Left lung (tissue), 4 donors: ENCODE measurements at regions not wholly inside any gene's neighbourhood (a gene's known extent, or its start where the extent isn't known, plus 50 kb on each side); places are given as distances from the start of the nearest gene placed in this dataset.
"Not testable (repeated sequence)": the region's sequence is repeated elsewhere in the genome, so short reads cannot be mapped to it uniquely, and the experiment has no call there.

Experiments used
- ATAC-seq: fragments of 200-7000 bp; cut with Tn5 transposase; one replicate; pipeline ENCODE4 v1.9.1; 2020; ENCODE audit warnings: moderate library complexity
- DNase-seq, 4 donors: peaks; one replicate each; pipeline ENCODE4 v3.0.0-alpha.2; 2013 to 2020
- H3K27ac ChIP-seq, 2 donors: fragments of 200-600 bp; sonication (generic) in 1 of 2; one replicate each; pipeline versions ENCODE4 v1.5.0 to v1.8.0; 2020 to 2021
- H3K27me3 ChIP-seq, 2 donors: fragments of 200-600 bp; sonication (generic) in 1 of 2; one replicate each; pipeline versions ENCODE4 v1.5.0 to v1.8.0; 2020 to 2021
- H3K36me3 ChIP-seq, 2 donors: fragments of 200-600 bp; sonication (generic) in 1 of 2; one replicate each; pipeline versions ENCODE4 v1.5.0 to v1.8.0; 2020 to 2021
- H3K4me1 ChIP-seq, 2 donors: fragments of 200-600 bp; one replicate each; pipeline ENCODE4 v1.8.0; 2021
- H3K4me3 ChIP-seq, 2 donors: fragments of 200-600 bp; sonication (generic) in 1 of 2; one replicate each; pipeline versions ENCODE4 v1.5.0 to v1.8.0; 2020 to 2021; ENCODE audit warnings: mild to moderate bottlenecking in 1 of 2
- H3K9me3 ChIP-seq, 2 donors: fragments of 200-600 bp; sonication (generic) in 1 of 2; one replicate each; pipeline versions ENCODE4 v1.5.0 to v1.8.0; 2020 to 2021
- intact Hi-C, 2 donors: fragments of 100-400 bp; cut with DNase I; formaldehyde crosslinking; loops; one replicate each; pipeline versions ENCODE4 v1.11.2 to v1.14.2; 2022
- TF ChIP-seq, protein P1 (sequence below), 2 donors: fragments of 200-600 bp; sonication (generic) in 1 of 2; IDR thresholded peaks; one replicate each; pipeline versions ENCODE4 v1.5.0 to v1.8.0; 2021; ENCODE audit warnings: antibody characterized with exemption in 2 of 2
- donor health status: DM: no; HTN: yes; CAD: no.
- donor health status: DM: no; HTN: no; CAD: no.

DNA sequence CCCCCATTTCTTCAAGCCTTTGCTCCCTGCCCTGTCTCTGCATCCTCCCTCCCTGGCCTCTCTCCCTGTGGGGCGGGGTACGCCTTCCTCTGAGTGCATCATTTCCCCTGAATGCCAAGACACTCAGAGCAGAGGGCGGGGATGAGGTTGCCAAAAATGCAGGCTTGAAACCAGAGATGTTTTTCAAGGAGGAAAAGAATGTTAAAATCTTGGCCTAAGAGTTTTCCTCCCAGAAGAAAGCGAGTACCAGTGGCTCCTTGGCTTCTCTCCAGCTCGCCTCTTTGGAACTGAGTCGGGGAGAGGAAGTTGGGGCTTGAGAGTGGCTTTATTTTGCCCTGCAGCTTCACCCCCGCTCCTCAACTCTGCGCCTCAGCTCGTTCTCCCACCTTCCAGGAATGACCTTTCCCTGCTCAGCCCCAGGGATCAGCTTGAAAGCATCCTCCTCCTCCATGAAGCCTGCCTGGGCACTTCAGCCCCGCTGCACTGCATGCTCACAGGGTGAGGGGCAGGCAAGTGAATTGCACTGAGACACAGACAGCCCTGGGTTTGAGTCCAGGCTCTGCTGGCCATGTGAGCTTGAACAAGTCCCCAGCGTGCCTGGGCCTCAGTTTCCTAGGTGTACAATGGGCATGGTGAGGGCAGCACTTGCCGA lies 57.5 kb upstream of the SORCS2 start:
- H3K9me3 ChIP-seq = peaks cover 0 to 5% of the 10 kb centered on the region in 2 donors
- intact Hi-C loops = no loop called here
- DNase-seq (peak in 1 of 4 donors; percentile 65), ATAC-seq (peak; percentile 70)
- peaks cover 3 to 4% of the 10 kb centered on the region in 2 donors for H3K4me1 ChIP-seq
- H3K27ac ChIP-seq = no peak overlapping the region
- H3K36me3 ChIP-seq = no peaks in the 10 kb centered on the region
- no peak overlapping the region for H3K4me3 ChIP-seq
- TF ChIP-seq, protein P1, sequence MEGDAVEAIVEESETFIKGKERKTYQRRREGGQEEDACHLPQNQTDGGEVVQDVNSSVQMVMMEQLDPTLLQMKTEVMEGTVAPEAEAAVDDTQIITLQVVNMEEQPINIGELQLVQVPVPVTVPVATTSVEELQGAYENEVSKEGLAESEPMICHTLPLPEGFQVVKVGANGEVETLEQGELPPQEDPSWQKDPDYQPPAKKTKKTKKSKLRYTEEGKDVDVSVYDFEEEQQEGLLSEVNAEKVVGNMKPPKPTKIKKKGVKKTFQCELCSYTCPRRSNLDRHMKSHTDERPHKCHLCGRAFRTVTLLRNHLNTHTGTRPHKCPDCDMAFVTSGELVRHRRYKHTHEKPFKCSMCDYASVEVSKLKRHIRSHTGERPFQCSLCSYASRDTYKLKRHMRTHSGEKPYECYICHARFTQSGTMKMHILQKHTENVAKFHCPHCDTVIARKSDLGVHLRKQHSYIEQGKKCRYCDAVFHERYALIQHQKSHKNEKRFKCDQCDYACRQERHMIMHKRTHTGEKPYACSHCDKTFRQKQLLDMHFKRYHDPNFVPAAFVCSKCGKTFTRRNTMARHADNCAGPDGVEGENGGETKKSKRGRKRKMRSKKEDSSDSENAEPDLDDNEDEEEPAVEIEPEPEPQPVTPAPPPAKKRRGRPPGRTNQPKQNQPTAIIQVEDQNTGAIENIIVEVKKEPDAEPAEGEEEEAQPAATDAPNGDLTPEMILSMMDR (IDR thresholded peaks at IDR 0.05) = no peak
- peaks cover 0 to 10% of the 10 kb centered on the region in 2 donors for H3K27me3 ChIP-seq

DNA sequence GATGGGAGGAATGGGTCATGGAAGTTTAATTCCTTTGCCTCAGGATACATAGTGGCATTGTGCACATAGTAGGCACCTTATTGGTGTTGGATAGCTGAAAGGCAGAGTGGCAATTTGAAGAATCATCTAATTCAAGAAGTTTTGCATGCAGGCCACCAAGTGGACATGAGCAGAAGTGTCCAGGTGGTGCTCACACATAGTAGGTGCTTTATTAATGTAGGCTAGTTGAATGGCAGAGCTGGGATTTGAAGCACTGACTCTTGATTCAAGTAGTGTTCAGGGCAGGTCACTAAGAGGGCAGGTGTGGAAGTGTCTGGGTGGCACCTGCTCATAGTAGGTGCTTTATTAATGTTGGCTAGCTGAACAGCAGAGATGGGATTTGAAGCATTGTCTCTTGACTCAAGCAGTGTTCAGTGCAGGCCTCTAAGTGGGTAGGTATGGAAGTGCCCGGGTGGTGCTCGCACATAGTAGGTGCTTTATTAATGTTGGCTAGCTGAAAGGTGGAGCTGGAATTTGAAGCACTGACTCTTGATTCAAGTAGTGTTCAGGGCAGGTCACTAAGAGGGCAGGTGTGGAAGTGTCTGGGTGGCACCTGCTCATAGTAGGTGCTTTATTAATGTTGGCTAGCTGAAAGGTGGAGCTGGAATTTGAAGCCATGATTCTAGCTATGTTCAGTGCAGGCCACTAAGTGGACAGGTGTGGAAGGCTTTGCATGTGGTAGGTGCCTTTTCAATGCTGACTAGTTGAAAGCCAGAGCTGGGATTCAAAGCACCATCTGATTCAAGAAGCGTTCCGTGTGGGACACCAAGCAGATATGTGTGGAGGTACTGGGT lies 58.3 kb upstream of the SORCS2 start:
- ATAC-seq = peak; percentile 24

DNA sequence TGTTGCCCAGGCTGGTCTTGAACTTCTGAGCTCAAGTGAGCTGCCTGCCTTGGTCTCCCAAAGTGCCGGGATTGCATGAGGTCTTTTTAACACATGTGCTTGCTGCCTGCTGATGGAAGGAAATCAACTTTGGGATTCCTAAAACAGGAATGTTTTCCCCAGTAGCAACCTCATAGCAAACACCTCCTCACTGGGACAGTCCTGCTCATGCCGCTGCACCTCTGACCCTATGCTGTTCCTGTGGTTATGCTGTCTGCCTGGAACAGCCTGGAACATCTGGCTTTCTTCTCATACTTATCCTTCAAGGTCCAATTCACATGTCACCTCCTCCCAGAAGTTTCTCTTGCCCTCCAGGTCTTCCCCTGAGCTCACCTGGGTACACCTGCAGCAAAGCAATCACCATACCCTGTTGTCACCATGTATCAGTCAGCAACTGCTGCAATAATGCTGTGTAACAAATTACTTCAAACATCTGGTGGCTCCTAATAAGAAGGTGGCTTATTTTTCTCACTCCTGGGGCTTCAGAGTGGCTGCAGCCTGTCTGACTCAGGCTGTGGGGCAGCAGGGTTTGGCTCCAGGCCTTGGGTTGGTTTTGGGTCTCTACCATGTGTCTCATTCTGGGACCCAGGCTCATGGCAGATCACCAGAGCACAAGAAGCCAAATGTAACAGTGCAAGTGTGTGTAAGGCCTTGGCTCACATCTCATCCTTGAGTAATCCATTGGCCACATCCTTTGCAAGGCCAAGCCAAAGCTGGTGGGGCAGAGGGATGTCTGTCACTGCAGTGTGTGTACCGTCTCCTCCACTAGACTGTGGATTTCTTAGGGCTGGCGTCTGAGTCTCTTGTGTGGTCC lies 59.4 kb upstream of the SORCS2 start:
- H3K9me3 ChIP-seq = peaks cover 0 to 5% of the 10 kb centered on the region in 2 donors
- intact Hi-C loops = no loop called here
- DNase-seq = no peak
- H3K27me3 ChIP-seq = peaks cover 0 to 9% of the 10 kb centered on the region in 2 donors
- H3K4me1 ChIP-seq = peaks cover 3 to 4% of the 10 kb centered on the region in 2 donors
- no peak overlapping the region for H3K4me3 ChIP-seq
- no peak for ATAC-seq
- TF ChIP-seq, protein P1 (IDR thresholded peaks at IDR 0.05) = no peak
- no peaks in the 10 kb centered on the region for H3K36me3 ChIP-seq
- no peak overlapping the region for H3K27ac ChIP-seq

More for the DNA sequence above, 58.3 kb upstream of the SORCS2 start:
- H3K27ac ChIP-seq, DNase-seq, H3K4me3 ChIP-seq, intact Hi-C loops, H3K36me3 ChIP-seq, H3K4me1 ChIP-seq, H3K9me3 ChIP-seq: not testable (repeated sequence)
- peaks cover 0 to 12% of the 10 kb centered on the region in 2 donors for H3K27me3 ChIP-seq

DNA sequence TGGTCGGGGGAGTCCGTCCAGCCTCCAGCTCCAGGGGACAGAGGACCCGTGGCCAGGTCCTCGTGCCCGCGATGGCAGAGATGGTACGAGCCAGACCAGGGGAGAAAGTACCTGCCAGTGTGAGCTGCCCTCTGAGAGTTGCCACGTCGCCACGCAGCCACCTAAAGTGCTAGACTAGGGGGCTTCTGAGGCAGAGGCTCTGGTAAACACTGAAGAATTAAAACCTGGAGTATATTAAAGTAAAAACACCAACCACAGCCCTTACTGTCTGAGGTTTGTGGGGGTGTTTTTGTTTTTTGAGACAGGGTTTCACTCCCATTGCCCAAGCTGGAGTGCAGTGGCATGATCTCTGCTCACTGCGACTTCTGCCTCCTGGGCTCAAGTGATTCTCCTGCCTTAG lies 60.1 kb upstream of the SORCS2 start:
- Histone ChIP-seq H3K27me3 (peaks cover 0 to 16% of the 10 kb centered on the region in 2 donors), H3K4me1 (peaks cover 3 to 4% of the 10 kb centered on the region in 2 donors), H3K4me3 (no peak overlapping the region), H3K27ac (no peak overlapping the region), H3K36me3 (no peaks in the 10 kb centered on the region), H3K9me3 (peaks cover 0 to 5% of the 10 kb centered on the region in 2 donors)
- intact Hi-C loops = no loop called here
- DNase-seq = no peak
- TF ChIP-seq, protein P1 (IDR thresholded peaks at IDR 0.05) = no peak
- ATAC-seq = no peak

DNA sequence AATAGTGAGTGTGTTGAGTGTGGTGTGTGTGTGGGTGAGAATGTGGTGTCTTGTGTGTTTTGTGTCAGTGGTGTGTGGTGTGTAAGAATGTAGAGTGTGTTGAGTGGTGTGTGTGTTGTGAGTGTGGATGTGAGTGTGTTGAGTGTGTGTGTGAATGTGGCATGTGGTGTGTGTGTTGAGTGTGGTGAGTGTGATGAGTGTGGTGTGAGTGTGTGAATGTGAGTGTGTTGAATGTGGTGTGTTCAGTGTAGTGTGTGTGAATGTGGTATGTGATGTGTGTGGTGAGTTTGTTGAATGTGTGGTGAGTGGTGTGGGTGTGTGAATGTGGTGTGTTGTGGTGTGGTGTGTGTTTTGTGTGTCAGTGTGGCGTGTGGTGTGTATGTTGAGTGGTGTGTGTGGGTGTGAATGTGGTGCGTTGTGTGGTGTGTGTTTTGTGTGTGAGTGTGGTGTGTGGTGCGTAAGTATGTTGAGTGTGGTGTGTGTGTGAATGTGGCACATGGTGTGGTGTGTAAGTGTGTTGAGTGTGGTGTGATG lies 60.8 kb upstream of the SORCS2 start:
- TF ChIP-seq, protein P1 (IDR thresholded peaks at IDR 0.05) = no peak
- Histone ChIP-seq H3K27ac (no peak overlapping the region), H3K27me3 (peaks cover 0 to 18% of the 10 kb centered on the region in 2 donors), H3K36me3 (no peaks in the 10 kb centered on the region), H3K9me3 (peaks cover 0 to 5% of the 10 kb centered on the region in 2 donors), H3K4me1 (peaks cover 3 to 4% of the 10 kb centered on the region in 2 donors), H3K4me3 (no peak overlapping the region)
- intact Hi-C loops = no loop called here
- DNase-seq (no peak), ATAC-seq (no peak)
